GM12891 (cell line): ENCODE measurements at regions not wholly inside any gene's neighbourhood (a gene's known extent, or its start where the extent isn't known, plus 50 kb on each side); places are given as distances from the start of the nearest gene placed in this dataset.

Experiments used
- PAX5 ChIP-seq: IDR thresholded peaks from 2 replicates; pipeline ENCODE4 v1.6.1; 2011; ENCODE audit warnings: low read length, moderate library complexity, mild to moderate bottlenecking; ENCODE audit not compliant: insufficient read depth, severe bottlenecking
- POLR2A ChIP-seq: IDR thresholded peaks from 2 replicates; pipeline ENCODE4 v1.6.1; 2011; ENCODE audit warnings: low read depth, low read length, control low read depth
- POLR2AphosphoS5 ChIP-seq: IDR thresholded peaks from 2 replicates; pipeline ENCODE4 v1.6.1; 2011; ENCODE audit warnings: low read depth, low read length, control low read depth
- TAF1 ChIP-seq: IDR thresholded peaks from 2 replicates; pipeline ENCODE4 v1.6.1; 2011; ENCODE audit warnings: low read depth, low read length, control low read depth

GRCh38 chr9:24936117-24936516 is 390.4 kb upstream of the IZUMO3 start:
- TF ChIP-seq TAF1 = no peak
- no peak for TF ChIP-seq PAX5
- no peak for TF ChIP-seq POLR2A
- TF ChIP-seq POLR2AphosphoS5 = no peak
